T-helper 9 cell (primary cell): ENCODE measurements at regions not wholly inside any gene's neighbourhood (a gene's known extent, or its start where the extent isn't known, plus 50 kb on each side); places are given as distances from the start of the nearest gene placed in this dataset.

Experiments
- DNase-seq: peaks from one replicate; pipeline ENCODE4 v3.0.0-alpha.2; 2020

- no peak for DNase-seq
Observed at GRCh38 chr15:46326173-46326572, 691.3 kb downstream of the SQOR start.

GRCh38 chr15:46328821-46329220 lies 694.0 kb downstream of the SQOR start:
- no peak for DNase-seq

- DNase-seq = no peak
Observed at GRCh38 chr15:46329876-46330275, 695.0 kb downstream of the SQOR start.

- no peak for DNase-seq
Observed at GRCh38 chr15:46331546-46331945, 696.7 kb downstream of the SQOR start.

- no peak for DNase-seq
Observed at GRCh38 chr15:46343196-46343935, 708.5 kb downstream of the SQOR start.

- DNase-seq = no peak
Observed at GRCh38 chr15:46344115-46344724, 709.4 kb downstream of the SQOR start.

- DNase-seq = no peak
Observed at GRCh38 chr15:46344915-46345314, 710.1 kb downstream of the SQOR start.

GRCh38 chr15:46354443-46354842 lies 719.6 kb downstream of the SQOR start:
- DNase-seq = no peak

- no peak for DNase-seq
Observed at GRCh38 chr15:46365572-46365971, 730.7 kb downstream of the SQOR start.

- no peak for DNase-seq
Observed at GRCh38 chr15:46366360-46367007, 731.7 kb downstream of the SQOR start.

- DNase-seq = no peak
Observed at GRCh38 chr15:46383978-46384377, 749.1 kb downstream of the SQOR start.

- DNase-seq = no peak
Observed at GRCh38 chr15:46386356-46386755, 751.5 kb downstream of the SQOR start.

GRCh38 chr15:46389739-46390138 lies 754.9 kb downstream of the SQOR start:
- DNase-seq = no peak

GRCh38 chr15:46394463-46394862 lies 759.6 kb downstream of the SQOR start:
- no peak for DNase-seq

GRCh38 chr15:46408312-46408711 lies 773.5 kb downstream of the SQOR start:
- no peak for DNase-seq

GRCh38 chr15:46409841-46410301 lies 775.0 kb downstream of the SQOR start:
- no peak for DNase-seq

- DNase-seq = no peak
Observed at GRCh38 chr15:46410705-46411104, 775.9 kb downstream of the SQOR start.

- no peak for DNase-seq
Observed at GRCh38 chr15:46411900-46412299, 777.1 kb downstream of the SQOR start.

GRCh38 chr15:46413799-46414198 lies 779.0 kb downstream of the SQOR start:
- DNase-seq = no peak

- no peak for DNase-seq
Observed at GRCh38 chr15:46416544-46416943, 781.7 kb downstream of the SQOR start.

GRCh38 chr15:46420990-46421389 lies 786.2 kb downstream of the SQOR start:
- DNase-seq = no peak

- no peak for DNase-seq
Observed at GRCh38 chr15:46441294-46442062, 806.6 kb downstream of the SQOR start.

- DNase-seq = no peak
Observed at GRCh38 chr15:46442184-46442583, 807.4 kb downstream of the SQOR start.
